ENCODE measurements at regions not wholly inside any gene's neighbourhood (a gene's known extent, or its start where the extent isn't known, plus 50 kb on each side); places are given as distances from the start of the nearest gene placed in this dataset.

DNA sequence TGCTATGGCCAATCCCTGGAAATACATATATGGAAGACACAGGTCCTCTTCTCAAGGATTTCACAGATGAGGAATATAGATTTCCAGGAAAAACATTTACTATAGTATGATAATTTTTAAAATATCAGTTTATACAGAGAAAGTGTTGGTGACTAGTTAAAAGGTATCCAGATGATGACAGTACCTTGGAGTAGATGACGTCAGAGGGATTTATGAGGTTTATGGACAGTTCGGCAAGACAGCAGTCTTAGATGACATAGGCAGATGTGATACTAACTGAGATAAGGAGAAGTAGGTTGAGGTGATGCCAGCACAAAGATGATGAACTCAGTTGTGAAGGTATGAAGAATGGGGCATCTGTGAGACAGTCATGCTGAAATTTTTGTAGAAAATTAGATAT is 750.3 kb downstream of the PRELID2 start:
- Histone ChIP-seq H3K4me2 (ENCODE audit: low read depth, low read length, poor library complexity, severe bottlenecking) (no peak overlapping the region), H3K9me2 (replicated peaks; ENCODE audit: insufficient read depth, low read length) (no peaks in the 10 kb centered on the region), H3K36me3 (ENCODE audit: insufficient read depth, low read length) (no peaks in the 10 kb centered on the region), H3K9ac (ENCODE audit: low read length) (no peak overlapping the region), H3K27me3 (ENCODE audit: low read length) (no peaks in the 10 kb centered on the region), H3K79me2 (ENCODE audit: low read length) (no peaks in the 10 kb centered on the region), H3K4me1 (ENCODE audit: low read length) (no peaks in the 10 kb centered on the region), H4K20me1 (ENCODE audit: insufficient read depth, low read depth, low read length) (no peaks in the 10 kb centered on the region), H3K9me3 (ENCODE audit: low read length) (no peaks in the 10 kb centered on the region), H2AFZ (ENCODE audit: low read length) (no peak overlapping the region), H3K27ac (ENCODE audit: low read length) (no peak overlapping the region), H3K4me3 (ENCODE audit: low read length) (no peak overlapping the region)
- DNase-seq = no peak

DNA sequence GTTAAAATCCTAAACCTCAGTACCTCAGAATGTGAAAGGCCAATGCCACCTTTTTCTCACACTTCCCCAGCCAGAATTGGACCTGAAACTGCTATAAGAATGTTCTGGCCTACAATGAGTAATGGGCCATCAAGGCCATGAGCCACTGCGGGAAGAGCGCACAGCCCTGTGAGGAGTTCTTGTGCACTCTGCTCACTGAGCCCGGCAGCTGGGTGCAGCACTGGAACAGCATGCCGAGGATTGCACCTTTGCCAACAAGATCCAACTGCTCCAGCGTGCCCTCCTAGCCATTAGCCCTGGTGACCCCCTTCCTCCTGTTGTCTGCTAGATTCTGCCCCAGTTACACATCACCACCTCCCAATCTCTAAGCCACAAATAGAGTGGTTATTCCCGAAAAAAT is 758.1 kb downstream of the PRELID2 start:
- no peaks in the 10 kb centered on the region for H3K9me3 ChIP-seq (ENCODE audit: low read length)
- no peak overlapping the region for H3K4me2 ChIP-seq (ENCODE audit: low read depth, low read length, poor library complexity, severe bottlenecking)
- H3K36me3 ChIP-seq (ENCODE audit: insufficient read depth, low read length) = no peaks in the 10 kb centered on the region
- no peaks in the 10 kb centered on the region for H3K27me3 ChIP-seq (ENCODE audit: low read length)
- no peak for DNase-seq
- H3K9me2 ChIP-seq (replicated peaks; ENCODE audit: insufficient read depth, low read length) = no peaks in the 10 kb centered on the region
- no peak overlapping the region for H3K4me3 ChIP-seq (ENCODE audit: low read length)
- no peak overlapping the region for H3K9ac ChIP-seq (ENCODE audit: low read length)
- H3K79me2 ChIP-seq (ENCODE audit: low read length) = no peaks in the 10 kb centered on the region
- no peaks in the 10 kb centered on the region for H4K20me1 ChIP-seq (ENCODE audit: insufficient read depth, low read depth, low read length)
- no peak overlapping the region for H2AFZ ChIP-seq (ENCODE audit: low read length)
- no peak overlapping the region for H3K27ac ChIP-seq (ENCODE audit: low read length)
- H3K4me1 ChIP-seq (ENCODE audit: low read length) = no peaks in the 10 kb centered on the region

DNA sequence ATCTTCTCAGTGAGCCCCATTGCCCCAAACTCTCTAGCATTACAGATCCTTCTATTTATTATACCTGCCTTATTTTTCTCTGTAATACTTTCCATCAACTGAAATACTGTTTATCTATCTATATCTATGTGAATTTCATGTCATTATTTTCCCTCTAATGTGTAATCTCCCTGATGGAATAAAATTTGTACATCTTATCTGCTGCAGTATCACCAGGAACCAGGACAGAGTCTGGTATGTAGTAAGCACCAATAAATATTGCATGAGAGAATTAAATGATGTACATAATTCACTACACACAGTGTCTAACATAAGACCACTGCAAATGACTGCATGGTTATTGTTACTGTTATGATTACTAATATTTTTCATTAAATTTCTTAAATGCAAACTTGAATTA is 759.1 kb downstream of the PRELID2 start:
- Histone ChIP-seq H3K9ac (ENCODE audit: low read length) (no peak overlapping the region), H3K4me2 (ENCODE audit: low read depth, low read length, poor library complexity, severe bottlenecking) (no peak overlapping the region), H3K9me3 (ENCODE audit: low read length) (no peaks in the 10 kb centered on the region), H3K4me3 (ENCODE audit: low read length) (no peak overlapping the region), H3K27me3 (ENCODE audit: low read length) (no peaks in the 10 kb centered on the region), H2AFZ (ENCODE audit: low read length) (no peak overlapping the region), H3K27ac (ENCODE audit: low read length) (no peak overlapping the region), H3K9me2 (replicated peaks; ENCODE audit: insufficient read depth, low read length) (no peaks in the 10 kb centered on the region), H3K79me2 (ENCODE audit: low read length) (no peaks in the 10 kb centered on the region), H3K36me3 (ENCODE audit: insufficient read depth, low read length) (no peaks in the 10 kb centered on the region), H3K4me1 (ENCODE audit: low read length) (no peaks in the 10 kb centered on the region), H4K20me1 (ENCODE audit: insufficient read depth, low read depth, low read length) (no peaks in the 10 kb centered on the region)
- no peak for DNase-seq

DNA sequence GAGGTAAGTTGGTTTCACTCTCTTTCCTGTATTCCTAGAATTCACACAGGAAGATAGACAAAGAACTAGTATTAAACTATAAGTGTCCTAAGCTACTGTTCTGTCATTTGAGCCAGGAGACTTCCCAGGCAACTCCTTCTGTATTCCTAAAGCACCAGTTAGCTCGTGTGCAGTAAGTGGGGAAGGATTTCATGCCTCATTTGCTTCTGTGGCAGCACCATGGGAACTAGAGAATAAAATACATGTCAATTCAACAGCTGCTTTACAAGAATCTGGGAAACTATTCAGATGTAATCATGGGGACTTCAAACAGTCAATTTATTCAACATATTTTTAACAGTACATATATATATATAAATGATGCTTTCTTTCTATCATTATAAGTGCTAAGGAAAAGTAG is 762.3 kb downstream of the PRELID2 start:
- no peaks in the 10 kb centered on the region for H3K27me3 ChIP-seq (ENCODE audit: low read length)
- no peaks in the 10 kb centered on the region for H3K4me1 ChIP-seq (ENCODE audit: low read length)
- H4K20me1 ChIP-seq (ENCODE audit: insufficient read depth, low read depth, low read length) = no peaks in the 10 kb centered on the region
- H2AFZ ChIP-seq (ENCODE audit: low read length) = no peak overlapping the region
- H3K4me2 ChIP-seq (ENCODE audit: low read depth, low read length, poor library complexity, severe bottlenecking) = no peak overlapping the region
- DNase-seq = no peak
- H3K4me3 ChIP-seq (ENCODE audit: low read length) = no peak overlapping the region
- no peaks in the 10 kb centered on the region for H3K9me3 ChIP-seq (ENCODE audit: low read length)
- no peak overlapping the region for H3K9ac ChIP-seq (ENCODE audit: low read length)
- H3K27ac ChIP-seq (ENCODE audit: low read length) = no peak overlapping the region
- H3K79me2 ChIP-seq (ENCODE audit: low read length) = no peaks in the 10 kb centered on the region
- H3K9me2 ChIP-seq (replicated peaks; ENCODE audit: insufficient read depth, low read length) = no peaks in the 10 kb centered on the region
- H3K36me3 ChIP-seq (ENCODE audit: insufficient read depth, low read length) = no peaks in the 10 kb centered on the region

DNA sequence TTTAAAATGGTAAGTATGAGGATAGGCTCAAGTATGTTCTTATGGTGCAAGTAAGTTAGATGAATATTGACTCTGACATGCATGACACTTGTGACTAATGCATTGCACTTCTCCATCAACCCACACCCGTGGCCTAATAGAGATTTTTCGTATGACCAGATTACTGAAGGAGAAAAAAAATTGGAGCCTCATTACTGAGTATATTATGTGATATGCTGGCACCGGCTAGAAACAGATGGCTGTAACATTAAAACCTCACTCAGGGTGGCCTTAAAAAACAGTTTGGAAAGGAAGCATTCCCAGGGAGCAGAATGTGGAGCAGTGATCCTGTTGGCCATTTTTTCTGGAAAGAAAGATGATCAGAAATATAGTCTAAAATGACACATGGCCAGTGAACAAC is 766.4 kb downstream of the PRELID2 start:
- Histone ChIP-seq H3K27ac (ENCODE audit: low read length) (no peak overlapping the region), H4K20me1 (ENCODE audit: insufficient read depth, low read depth, low read length) (no peaks in the 10 kb centered on the region), H3K4me3 (ENCODE audit: low read length) (no peak overlapping the region), H3K4me1 (ENCODE audit: low read length) (no peaks in the 10 kb centered on the region), H3K9me2 (replicated peaks; ENCODE audit: insufficient read depth, low read length) (no peaks in the 10 kb centered on the region), H3K36me3 (ENCODE audit: insufficient read depth, low read length) (no peaks in the 10 kb centered on the region), H3K4me2 (ENCODE audit: low read depth, low read length, poor library complexity, severe bottlenecking) (no peak overlapping the region), H3K9me3 (ENCODE audit: low read length) (no peaks in the 10 kb centered on the region), H3K27me3 (ENCODE audit: low read length) (no peaks in the 10 kb centered on the region), H2AFZ (ENCODE audit: low read length) (no peak overlapping the region), H3K79me2 (ENCODE audit: low read length) (no peaks in the 10 kb centered on the region), H3K9ac (ENCODE audit: low read length) (no peak overlapping the region)
- DNase-seq = no peak

DNA sequence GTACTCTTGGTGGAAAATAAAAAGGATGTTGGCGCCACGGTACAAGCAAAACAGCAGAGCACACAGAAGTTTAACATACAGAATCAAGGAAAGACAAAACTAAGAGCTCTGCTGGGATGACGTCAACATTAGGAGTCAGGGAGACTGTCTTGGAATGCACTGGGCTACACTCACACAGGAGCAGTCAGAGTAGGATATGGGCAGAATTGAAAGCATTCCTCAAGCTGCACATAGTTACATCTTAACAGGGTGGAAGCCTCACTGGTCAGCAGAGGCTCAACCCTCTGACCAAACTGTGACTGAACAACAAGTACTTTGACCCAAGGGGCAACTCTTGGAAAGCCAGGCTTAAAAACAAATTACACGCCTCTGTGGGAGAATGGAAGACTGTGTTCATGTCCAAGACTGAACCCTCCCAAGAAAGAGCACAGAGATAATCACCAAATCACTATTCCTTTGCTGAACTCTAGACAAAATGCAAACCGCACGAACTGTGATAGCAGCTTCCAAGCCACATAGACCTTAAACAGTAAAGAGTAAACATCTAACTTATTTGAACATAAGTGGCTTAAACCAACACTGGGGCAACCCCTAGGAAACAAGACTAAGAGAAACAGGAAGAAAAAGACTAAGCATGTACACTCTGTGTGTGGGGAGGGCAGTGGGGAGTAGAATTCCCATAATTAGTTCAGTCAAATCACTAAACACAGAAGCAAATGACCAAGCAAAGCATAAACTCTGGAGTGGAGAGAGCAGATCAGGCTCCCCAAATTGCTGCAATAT is 772.7 kb downstream of the PRELID2 start:
- Histone ChIP-seq H3K4me1 (ENCODE audit: low read length) (no peaks in the 10 kb centered on the region), H3K4me2 (ENCODE audit: low read depth, low read length, poor library complexity, severe bottlenecking) (no peak overlapping the region), H3K27me3 (ENCODE audit: low read length) (no peaks in the 10 kb centered on the region)

DNA sequence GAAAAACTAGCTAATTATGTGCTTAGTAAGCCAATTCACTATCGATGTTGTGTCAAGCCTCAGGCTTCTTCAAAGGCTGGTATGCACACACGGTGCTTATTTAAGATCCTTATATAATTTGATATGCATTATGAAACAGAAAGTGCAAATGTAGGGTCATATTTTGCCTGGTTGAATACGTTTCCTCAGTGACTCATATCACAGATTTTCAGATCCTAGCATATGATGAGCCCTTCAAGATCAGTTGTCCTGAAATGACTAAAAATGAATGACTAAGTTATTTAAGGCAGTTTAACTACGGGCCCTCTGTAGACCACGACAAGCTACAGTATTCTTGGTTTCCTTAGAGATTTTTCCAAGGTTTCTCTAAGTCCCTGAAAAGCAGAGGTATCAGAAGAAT is 778.3 kb downstream of the PRELID2 start:
- H3K36me3 ChIP-seq (ENCODE audit: insufficient read depth, low read length) = no peaks in the 10 kb centered on the region
- no peaks in the 10 kb centered on the region for H3K9me3 ChIP-seq (ENCODE audit: low read length)
- no peak for DNase-seq
- no peaks in the 10 kb centered on the region for H3K79me2 ChIP-seq (ENCODE audit: low read length)
- no peaks in the 10 kb centered on the region for H3K27me3 ChIP-seq (ENCODE audit: low read length)
- H3K27ac ChIP-seq (ENCODE audit: low read length) = no peak overlapping the region
- H4K20me1 ChIP-seq (ENCODE audit: insufficient read depth, low read depth, low read length) = no peaks in the 10 kb centered on the region
- H3K4me2 ChIP-seq (ENCODE audit: low read depth, low read length, poor library complexity, severe bottlenecking) = no peak overlapping the region
- H2AFZ ChIP-seq (ENCODE audit: low read length) = no peak overlapping the region
- H3K9me2 ChIP-seq (replicated peaks; ENCODE audit: insufficient read depth, low read length) = no peaks in the 10 kb centered on the region
- H3K4me3 ChIP-seq (ENCODE audit: low read length) = no peak overlapping the region
- H3K9ac ChIP-seq (ENCODE audit: low read length) = no peak overlapping the region
- H3K4me1 ChIP-seq (ENCODE audit: low read length) = no peaks in the 10 kb centered on the region

More for the DNA sequence above, 772.7 kb downstream of the PRELID2 start:
- H3K36me3 ChIP-seq (ENCODE audit: insufficient read depth, low read length) = no peaks in the 10 kb centered on the region
- no peak overlapping the region for H2AFZ ChIP-seq (ENCODE audit: low read length)
- H3K9ac ChIP-seq (ENCODE audit: low read length) = no peak overlapping the region
- DNase-seq = no peak
- no peak overlapping the region for H3K27ac ChIP-seq (ENCODE audit: low read length)
- no peak overlapping the region for H3K4me3 ChIP-seq (ENCODE audit: low read length)
- no peaks in the 10 kb centered on the region for H3K79me2 ChIP-seq (ENCODE audit: low read length)
- H3K9me3 ChIP-seq (ENCODE audit: low read length) = no peaks in the 10 kb centered on the region
- H3K9me2 ChIP-seq (replicated peaks; ENCODE audit: insufficient read depth, low read length) = no peaks in the 10 kb centered on the region
- no peaks in the 10 kb centered on the region for H4K20me1 ChIP-seq (ENCODE audit: insufficient read depth, low read depth, low read length)

DNA sequence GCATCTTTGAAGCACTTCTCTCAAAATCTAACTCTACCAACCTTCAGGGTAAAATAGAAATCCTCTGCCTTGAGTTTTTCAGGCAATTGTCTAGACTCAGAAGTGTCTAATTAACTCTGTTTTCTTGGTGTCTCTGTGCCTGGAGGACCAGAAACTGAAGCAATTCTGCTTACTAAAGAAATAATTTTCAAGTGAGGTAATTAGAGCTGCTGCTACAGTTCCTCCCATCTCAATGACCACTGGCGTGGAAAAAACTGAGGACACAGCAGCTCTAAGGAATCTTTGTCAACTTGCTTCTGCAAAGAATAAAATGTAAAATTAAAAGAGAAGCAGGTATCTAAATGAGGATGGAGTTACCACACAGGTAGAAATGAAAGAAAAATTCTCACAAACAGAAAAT is 785.0 kb downstream of the PRELID2 start:
- Histone ChIP-seq H2AFZ (ENCODE audit: low read length) (no peak overlapping the region), H4K20me1 (ENCODE audit: insufficient read depth, low read depth, low read length) (no peaks in the 10 kb centered on the region), H3K4me1 (ENCODE audit: low read length) (no peaks in the 10 kb centered on the region), H3K9me3 (ENCODE audit: low read length) (no peaks in the 10 kb centered on the region), H3K4me2 (ENCODE audit: low read depth, low read length, poor library complexity, severe bottlenecking) (no peak overlapping the region), H3K4me3 (ENCODE audit: low read length) (no peak overlapping the region), H3K36me3 (ENCODE audit: insufficient read depth, low read length) (no peaks in the 10 kb centered on the region), H3K79me2 (ENCODE audit: low read length) (no peaks in the 10 kb centered on the region), H3K27me3 (ENCODE audit: low read length) (no peaks in the 10 kb centered on the region), H3K27ac (ENCODE audit: low read length) (no peak overlapping the region), H3K9me2 (replicated peaks; ENCODE audit: insufficient read depth, low read length) (no peaks in the 10 kb centered on the region), H3K9ac (ENCODE audit: low read length) (no peak overlapping the region)
- no peak for DNase-seq
